HCEC 1CT (cell line): ENCODE measurements at regions not wholly inside any gene's neighbourhood (a gene's known extent, or its start where the extent isn't known, plus 50 kb on each side); places are given as distances from the start of the nearest gene placed in this dataset.
"Not testable (repeated sequence)": the region's sequence is repeated elsewhere in the genome, so short reads cannot be mapped to it uniquely, and the experiment has no call there.

Source experiments
- DNase-seq: peaks from one replicate; pipeline ENCODE4 v3.0.0-alpha.2; 2017

- no peak for DNase-seq
Measured at GRCh38 chr4:92241094-92241493, 62.7 kb upstream of the GRID2 start.

DNA sequence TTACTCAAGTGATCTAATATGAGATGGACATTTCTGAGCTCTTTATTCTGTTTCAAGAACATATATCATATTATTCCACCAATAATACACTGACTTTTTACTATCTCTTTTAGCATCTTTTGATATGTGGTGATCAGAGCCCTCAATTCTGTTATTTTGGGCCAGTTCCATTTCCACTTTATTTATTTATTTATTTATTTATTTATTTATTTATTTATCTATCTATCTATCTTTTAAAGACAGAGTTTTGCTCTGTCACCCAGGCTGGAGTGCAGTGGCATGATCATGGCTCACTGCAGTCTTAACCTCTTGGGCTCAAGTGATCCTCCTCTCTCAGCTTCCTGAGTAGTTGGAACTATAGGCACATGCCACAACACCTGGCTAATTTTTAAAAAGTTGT, 57.4 kb upstream of the GRID2 start:
- no peak for DNase-seq

DNA sequence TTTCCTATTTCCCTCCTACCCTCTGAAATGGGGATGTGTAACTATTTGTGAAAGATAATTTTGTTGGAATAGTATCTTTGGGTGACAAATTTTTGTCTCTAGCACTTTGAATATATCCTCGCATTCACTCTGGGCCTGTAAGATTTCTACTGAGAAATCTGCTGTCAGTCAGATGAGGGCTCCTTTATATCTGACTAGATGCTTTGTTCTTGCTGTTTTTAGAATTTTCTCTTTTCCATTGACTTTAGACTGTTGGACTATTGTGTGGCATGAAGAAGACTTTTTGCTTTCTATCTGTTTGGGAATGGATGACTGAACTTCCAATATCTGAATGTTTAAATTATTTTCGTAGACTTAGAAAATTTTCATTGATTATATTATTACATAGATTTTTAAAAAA, 54.2 kb upstream of the GRID2 start:
- no peak for DNase-seq

GRCh38 chr4:92251711-92252110, 52.1 kb upstream of the GRID2 start:
- no peak for DNase-seq

DNA sequence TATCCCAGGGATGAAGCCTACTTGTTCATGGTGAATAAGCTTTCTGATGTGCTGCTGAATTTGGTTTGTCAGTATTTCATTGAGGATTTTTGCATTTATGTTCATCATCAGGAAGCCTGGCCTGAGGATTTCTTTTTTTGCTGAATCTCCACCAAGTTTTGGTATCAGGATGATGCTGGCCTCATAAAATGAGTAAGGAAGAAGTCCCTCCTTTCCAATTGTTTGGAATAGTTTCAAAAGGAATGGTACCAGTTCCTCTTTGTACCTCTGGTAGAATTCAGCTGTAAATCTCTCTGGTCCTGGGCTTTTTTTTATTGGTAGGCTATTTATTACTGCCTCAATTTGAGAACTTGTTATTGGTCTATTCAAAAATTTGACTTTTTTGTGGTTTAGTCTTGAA, 51.4 kb upstream of the GRID2 start:
- DNase-seq: not testable (repeated sequence)

GRCh38 chr4:92252846-92253245, 50.9 kb upstream of the GRID2 start:
- DNase-seq: no peak

DNA sequence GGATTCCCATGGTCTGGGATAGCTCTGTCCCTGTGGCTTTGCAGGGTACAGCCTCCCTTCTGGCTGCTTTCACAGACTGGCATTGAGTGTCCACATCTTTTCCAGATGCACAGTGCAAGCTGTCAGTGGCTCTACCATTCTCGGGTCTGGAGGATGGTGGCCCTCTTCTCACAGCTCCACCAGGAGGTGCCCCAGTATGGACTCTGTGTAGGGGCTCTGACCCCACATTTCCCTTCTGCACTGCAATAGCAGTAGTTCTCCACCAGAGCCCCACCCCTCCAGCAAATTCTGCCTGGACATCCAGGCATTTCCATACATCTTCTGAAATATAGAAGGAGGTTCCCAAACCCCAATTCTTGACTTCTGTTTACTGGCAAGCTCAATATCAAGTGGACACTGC, 50.2 kb upstream of the GRID2 start:
- no peak for DNase-seq
